NCI-H748 (cell line): ENCODE measurements at regions not wholly inside any gene's neighbourhood (a gene's known extent, or its start where the extent isn't known, plus 50 kb on each side); places are given as distances from the start of the nearest gene placed in this dataset.
A peak's percentile ranks its signal among the peaks of the same experiment; 100 is the strongest.
"Not testable (repeated sequence)": the region's sequence is repeated elsewhere in the genome, so short reads cannot be mapped to it uniquely, and the experiment has no call there.

Experiments
- DNase-seq: peaks from one replicate; lab custom pipeline; 2025; ENCODE audit not compliant: unreplicated experiment; lab: John Stamatoyannopoulos, UW

GRCh38 chr4:60432911-60433310 lies 767.2 kb upstream of the ADGRL3 start:
- no peak for DNase-seq

DNA sequence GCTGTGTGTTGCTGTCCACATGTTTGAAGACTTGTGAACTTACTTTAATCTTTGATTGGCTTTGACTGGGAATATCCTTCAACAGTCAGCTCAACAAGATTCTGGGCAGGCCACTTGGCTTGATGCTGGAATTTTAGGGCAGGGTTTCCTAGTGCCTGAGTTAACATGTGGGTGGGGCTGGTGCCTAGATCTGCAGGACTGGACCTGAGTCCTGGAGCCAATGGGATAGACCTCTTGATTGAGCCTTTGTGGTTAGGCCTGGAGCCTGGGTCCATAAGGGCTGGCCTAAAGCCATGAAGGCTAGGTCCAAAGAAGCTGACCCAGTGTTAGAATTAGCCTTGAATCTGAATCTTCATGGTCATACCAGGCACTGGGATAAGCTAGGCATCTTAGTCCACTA lies 757.1 kb upstream of the ADGRL3 start:
- DNase-seq, result no peak

DNA sequence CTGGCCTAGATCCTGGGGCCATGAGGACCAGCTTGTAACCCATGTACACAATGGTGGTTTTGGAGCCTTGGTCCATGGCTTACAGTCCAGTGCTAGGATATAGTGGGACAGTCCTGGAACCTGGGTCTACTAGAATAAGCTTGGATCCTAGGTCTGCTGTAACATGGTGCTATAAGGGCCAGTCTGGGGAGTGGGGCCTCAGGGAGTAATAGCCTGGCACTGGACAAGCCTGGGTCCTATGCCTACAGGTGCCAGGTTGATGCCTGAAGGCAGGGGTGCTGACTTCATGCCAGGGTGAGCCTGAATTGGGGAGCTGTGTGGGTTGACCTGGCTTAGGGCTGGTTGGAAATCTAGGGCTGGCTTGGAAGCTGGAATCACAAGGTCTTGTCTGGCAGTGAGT lies 756.3 kb upstream of the ADGRL3 start:
- DNase-seq, result no peak

- no peak for DNase-seq
These were observed 750.1 kb upstream of the ADGRL3 start for GRCh38 chr4:60450054-60450453.

- DNase-seq, result no peak
These were observed 747.9 kb upstream of the ADGRL3 start for GRCh38 chr4:60452266-60452665.

DNA sequence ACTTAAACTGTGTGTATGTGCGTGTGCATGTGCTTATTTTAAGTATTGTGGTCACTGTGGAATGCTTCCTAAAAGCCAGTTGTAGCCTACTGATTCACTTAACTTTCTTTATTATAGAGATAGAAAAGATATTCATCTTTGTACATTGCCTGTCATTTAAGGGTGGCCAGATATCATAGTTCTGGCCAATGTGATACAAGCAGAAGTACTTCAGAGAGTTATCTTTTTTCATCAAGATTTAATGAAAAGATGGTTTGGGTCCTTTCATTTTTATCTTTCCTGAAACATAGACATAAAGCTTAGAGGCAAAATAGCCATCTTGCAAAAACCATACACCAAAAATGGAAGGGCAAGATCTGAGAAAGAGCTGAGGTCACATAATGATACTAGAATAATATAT lies 744.7 kb upstream of the ADGRL3 start:
- no peak for DNase-seq

DNA sequence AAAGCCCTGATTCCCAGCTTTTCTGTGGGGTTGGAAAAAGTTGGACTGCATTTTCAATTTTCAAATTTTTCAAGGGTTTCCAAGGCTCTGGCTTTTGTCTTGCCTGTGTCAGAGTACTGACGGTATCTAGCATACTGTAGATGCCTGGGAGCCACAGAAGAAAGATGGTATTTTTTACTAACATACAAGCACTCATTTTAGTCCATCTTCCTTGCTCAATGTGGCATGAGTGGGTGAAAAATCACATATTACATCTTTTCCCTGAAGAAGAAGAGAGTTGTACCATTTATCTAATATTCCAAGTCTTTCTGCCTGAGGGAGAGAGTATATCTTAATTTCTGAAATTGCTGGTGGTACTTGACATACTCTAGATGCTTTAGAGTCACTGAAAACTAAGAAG lies 738.6 kb upstream of the ADGRL3 start:
- DNase-seq, result no peak

DNA sequence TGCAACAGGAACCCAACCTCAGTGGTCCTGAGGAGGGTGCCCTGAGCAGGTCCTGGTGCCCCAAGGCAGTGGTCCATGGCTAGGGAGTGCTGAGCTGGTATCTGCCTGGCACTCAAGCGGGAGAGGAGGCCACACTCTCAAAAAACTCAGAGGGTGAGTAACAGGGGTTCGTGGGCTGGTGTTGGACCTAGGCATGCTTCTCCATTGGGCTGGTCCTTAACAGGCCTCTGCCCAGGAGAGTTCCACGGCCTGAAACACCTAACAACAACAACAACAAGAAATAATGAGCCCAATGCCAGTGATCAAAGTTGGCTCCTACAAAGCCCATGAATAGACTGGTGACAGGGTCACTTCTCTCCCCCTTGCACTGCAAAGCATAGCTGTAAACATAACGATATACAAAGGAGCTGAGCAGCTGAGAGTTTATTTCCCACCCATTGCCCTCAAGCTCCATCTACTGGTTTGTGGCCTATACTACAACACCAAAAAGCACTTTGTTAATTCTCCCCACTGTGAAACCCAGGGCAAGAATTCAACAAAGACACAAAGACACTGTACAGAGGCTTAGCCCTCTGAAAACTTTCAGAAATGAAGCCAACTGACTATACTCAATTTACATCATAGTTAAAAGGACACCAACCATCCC lies 736.1 kb upstream of the ADGRL3 start:
- DNase-seq, result peak; percentile 10

- DNase-seq, result peak; percentile 37
These were observed 717.2 kb upstream of the ADGRL3 start for GRCh38 chr4:60482921-60483351.

DNA sequence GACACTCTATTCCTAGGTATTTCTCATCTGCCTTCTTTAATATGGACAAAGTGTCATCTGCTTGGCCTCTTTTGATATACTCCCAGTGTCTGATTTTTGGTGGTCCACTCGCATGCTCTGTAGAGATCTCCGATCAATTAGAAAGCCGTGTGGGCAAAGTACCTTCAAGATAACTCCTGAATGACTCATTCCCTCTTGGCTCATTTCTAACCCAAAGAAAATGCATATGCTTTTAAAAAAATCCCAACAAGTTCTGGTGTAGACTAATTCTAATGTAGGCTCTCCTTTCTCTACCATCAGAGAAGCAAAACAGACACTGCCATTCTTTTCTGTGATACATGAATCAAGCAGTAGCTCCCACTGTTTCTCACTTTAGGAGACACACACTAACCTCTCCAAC lies 714.9 kb upstream of the ADGRL3 start:
- DNase-seq, result no peak

DNA sequence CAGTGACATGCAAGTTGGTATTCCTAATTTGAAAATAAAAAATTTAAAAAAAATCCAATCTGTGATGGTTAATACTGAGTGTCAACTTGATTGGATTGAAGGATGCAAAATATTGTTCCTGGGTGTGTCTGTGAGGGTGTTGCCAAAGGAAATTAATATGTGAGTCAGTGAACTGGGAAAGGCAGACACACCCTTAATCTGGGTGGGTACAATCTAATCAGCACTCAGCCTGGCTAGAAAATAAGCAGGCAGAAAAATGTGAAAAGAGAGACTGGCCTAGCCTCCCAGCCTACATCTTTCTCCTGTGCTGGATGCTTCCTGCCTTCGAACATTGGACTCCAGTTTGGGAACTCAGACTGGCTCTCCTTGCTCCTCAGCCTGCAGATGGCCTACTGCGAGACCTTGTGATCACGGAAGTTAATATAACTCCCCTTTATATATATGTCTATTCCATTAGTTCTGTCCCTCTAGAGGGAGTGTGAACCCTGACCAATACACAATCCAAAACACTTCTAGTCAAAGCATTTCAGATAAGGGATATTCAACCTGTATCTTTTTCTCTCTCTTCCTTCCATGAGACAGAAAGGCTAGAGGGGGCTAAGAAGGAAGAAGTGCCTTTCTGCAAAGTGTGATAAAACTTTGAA lies 712.9 kb upstream of the ADGRL3 start:
- not testable (repeated sequence) for DNase-seq

- DNase-seq, result no peak
These were observed 699.3 kb upstream of the ADGRL3 start for GRCh38 chr4:60500810-60501209.

DNA sequence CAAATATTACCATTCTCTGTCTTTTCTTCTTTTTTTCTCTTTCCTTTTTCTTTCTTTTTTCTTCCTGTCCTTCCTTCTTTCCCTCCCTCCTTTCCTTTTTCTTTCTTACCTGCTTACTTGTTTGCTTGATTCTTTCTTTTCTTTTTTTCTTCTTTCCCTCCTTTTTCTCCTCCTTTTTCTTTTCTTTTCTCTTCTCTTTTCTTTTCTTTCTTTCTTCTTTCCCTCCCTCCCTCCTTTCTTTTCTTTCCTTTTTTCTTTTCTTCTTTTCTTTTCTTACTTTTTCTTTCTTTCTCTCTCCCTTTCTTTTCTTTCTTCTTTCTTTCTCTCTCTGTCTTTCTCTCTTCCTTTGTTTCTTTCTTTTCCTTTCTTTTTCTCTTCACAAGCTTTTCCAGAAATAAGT lies 697.4 kb upstream of the ADGRL3 start:
- DNase-seq, result no peak

- no peak for DNase-seq
These were observed 694.1 kb upstream of the ADGRL3 start for GRCh38 chr4:60506061-60506460.

DNA sequence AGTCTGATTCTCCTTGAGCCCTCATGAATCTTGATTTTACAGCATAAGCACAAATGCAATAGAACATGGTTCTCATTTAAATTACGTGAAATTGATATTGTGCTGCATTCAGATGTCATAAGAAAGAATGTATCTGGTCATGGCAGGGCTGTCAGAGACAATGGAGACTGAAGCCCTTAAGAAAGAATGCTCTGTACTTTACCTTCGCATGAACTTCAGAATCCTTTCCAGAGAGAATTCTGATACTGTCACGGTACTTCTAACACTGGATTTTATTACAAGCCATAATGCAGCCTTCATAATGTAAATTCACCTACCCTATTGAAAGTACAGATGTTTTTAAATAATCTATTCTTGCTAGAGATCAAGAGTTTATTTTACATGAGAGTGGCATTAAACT lies 677.9 kb upstream of the ADGRL3 start:
- DNase-seq, result no peak

- no peak for DNase-seq
These were observed 668.2 kb upstream of the ADGRL3 start for GRCh38 chr4:60531776-60532379.

- DNase-seq, result no peak
These were observed 655.1 kb upstream of the ADGRL3 start for GRCh38 chr4:60544981-60545380.

DNA sequence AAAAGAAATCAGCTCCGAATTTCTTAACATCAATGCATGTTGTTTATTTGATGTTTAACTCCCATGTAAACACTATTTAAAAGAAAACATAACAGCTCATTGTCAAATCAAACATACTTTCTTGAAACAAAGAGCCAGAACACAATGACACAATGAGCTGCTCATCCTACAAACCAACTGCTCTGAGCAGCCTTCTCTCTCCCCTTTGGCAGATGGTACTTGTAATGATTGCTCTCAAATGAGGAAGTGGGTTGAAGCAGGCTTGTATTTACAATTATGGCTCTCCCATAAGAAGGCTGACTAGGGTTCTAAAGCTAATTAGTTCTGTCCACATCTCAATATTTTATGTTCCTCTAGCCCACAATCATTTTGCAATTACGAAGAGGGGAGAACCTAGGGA lies 637.8 kb upstream of the ADGRL3 start:
- DNase-seq, result peak; percentile 56

- DNase-seq, result no peak
These were observed 634.6 kb upstream of the ADGRL3 start for GRCh38 chr4:60565558-60565957.

GRCh38 chr4:60575336-60575735 lies 624.8 kb upstream of the ADGRL3 start:
- DNase-seq, result no peak

DNA sequence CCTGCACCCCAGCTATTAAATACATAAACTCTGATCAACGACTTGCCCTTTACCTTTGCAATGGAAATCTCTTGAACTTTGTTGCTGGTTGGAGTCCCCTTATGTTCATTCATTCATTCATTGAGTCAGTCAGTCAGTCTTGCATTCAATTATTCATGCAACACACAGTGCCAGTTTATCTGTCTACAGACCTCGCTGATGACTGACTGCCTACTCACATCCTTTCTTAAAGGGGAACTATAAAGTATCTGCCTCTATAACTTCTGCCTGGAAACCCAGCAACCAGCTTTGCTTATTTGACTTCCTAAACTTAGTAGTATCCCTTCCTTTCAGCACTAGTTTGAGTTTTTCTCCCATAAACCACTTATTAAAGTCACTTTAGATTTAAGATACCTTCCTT lies 620.8 kb upstream of the ADGRL3 start:
- no peak for DNase-seq

DNA sequence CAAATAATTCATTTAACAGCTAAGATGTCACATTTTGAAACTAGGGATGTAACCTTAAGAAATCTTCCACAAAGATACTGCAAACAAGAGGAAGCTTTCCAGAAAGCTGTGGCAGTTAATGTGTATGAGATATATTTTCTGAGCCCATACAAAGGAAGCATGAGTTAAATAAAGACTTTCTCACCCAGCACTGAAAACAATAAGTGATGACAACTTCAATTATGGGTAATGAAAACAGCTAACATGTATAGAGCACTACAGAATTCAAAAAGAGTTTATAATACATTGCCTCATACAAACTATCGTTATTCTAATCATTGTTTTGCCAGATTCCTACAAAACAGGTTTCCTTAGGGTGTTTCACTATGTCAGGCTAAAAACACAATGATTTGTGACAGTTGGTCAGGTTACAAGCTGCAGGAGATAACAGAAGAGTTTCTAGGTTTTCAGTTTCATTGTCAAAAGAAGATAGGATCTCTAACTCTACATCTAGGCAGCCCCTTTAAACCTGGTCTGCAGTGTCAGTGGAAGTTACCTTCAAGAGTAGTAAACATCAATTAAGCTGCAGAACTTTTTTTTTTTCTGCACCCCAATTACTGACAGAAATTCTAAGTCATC lies 618.1 kb upstream of the ADGRL3 start:
- DNase-seq, result no peak
